ENCODE measurements at regions not wholly inside any gene's neighbourhood (a gene's known extent, or its start where the extent isn't known, plus 50 kb on each side); places are given as distances from the start of the nearest gene placed in this dataset.

DNA sequence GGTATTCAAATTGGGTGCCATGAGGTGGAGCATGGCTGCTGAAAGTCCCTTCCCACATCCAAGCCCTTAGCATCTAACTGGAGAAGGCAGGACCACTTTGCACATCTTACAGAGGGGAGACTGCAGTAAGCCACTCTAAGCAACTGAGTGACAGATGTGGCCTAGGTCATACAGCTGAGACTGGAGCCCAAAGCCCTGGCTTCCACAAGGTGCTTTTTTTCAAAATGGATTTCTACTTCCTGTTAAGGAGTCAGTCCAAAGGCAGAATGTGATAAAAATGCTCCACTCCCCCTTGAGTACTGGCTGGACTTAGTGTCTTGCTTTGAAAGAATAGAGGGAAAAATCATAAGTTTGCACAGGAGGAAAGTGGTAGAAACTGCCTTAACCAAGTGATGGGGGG lies 424.0 kb upstream of the SPRED2 start:
- Mint-ChIP-seq H3K4me1 (no peaks in the 10 kb centered on the region), H3K4me3 (no peak overlapping the region), H3K27ac (no peak overlapping the region), H3K36me3 (no peaks in the 10 kb centered on the region), H3K9me3 (peaks cover 4% of the 10 kb centered on the region)
- no peak for DNase-seq (ENCODE audit: low spot score in 2 of 2)
- ATAC-seq, result no peak

DNA sequence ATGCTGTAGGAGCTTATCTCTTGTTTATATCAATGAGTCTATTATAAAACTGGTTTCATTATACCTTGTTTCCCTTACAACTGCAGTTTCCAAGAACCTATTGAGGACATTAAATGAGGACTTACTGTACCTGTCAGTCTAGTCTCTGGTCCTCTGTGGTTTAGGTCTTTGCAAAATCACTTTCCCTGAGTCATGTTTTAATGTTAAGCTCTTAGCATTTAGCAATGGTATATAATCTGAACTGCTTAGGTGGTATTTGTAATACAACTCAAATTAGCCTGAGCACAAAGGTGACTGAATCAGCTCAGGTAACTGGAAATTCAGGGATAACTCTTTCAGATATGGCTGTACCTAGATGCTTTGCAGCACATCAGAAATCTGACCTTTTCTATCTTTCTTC lies 418.3 kb upstream of the SPRED2 start:
- Mint-ChIP-seq H3K4me1 (no peaks in the 10 kb centered on the region), H3K36me3 (no peaks in the 10 kb centered on the region), H3K27ac (no peak overlapping the region), H3K9me3 (peaks cover 3% of the 10 kb centered on the region), H3K4me3 (no peak overlapping the region)
- DNase-seq (ENCODE audit: low spot score in 2 of 2) (no peak), ATAC-seq (no peak)

DNA sequence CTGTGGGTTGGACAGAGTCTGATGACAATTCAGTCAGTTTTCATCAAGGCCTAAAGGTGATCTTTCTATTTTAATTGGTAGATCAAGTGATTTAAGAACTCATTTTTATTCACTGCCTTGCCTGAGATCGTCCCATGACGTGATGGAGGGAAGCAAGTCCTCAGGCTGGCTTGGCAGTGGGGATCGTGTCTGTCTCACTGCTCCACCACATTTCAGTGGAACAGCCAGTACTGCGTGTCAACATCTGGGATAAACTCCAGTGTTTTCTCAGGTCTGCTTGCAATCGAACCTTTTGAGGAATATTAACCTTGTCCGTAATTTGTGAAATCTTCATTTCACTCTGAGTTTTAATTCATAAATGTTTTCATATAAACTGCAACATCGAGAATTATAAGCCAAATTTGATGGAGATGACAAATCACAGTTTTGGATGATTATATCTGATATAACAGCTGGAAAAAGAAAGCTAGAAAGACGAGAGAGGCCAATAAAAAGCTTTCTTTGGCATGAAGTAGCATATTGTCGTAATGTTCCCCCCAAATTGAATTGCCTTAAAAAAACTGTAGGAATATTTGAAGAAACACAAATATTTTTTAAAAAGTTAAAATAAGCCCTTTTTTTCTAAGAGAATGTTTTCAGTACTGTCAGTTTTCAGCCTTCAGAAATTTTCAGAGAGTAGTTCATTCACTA lies 414.7 kb upstream of the SPRED2 start:
- peaks cover 3% of the 10 kb centered on the region for H3K9me3 Mint-ChIP-seq
- ATAC-seq, result no peak
- H3K4me3 Mint-ChIP-seq, result no peak overlapping the region
- no peaks in the 10 kb centered on the region for H3K36me3 Mint-ChIP-seq
- DNase-seq (ENCODE audit: low spot score in 2 of 2), result no peak
- H3K4me1 Mint-ChIP-seq, result no peaks in the 10 kb centered on the region
- H3K27ac Mint-ChIP-seq, result no peak overlapping the region

DNA sequence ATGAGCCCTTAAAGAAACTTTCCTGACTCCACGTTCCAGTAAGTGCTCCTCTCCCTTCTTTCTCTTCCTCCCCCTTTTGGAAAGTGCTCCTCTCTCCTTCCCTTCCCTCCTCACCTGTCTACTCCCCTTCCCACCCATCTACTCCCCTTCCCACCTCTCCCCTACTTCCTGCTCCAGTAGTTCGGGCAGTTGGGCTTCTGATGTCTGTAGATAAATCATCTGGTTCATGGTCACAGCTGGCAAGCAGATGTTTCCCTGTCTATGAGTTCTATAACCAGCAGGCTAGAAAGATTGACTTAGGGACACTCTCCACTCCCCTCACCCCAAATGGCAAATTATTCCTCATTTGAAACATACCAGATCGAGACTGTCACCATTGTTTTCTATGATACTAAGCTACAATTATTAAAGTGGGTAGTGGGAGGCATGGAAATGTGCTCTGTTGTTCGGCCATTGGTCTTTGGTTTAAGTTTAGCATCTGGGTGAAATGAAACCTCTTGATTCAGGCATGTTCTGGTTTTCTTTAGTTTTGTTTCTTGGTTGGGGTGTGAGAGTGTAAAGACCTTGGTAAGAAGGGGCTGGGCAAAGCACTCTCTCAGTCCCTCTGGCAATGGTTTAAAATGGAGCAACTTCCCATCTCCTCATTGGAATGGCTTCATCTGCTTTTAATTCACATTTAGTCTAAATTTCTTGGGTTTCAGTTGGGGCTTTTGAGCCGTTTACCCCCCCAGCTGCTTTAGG lies 413.2 kb upstream of the SPRED2 start:
- Mint-ChIP-seq H3K4me3 (no peak overlapping the region), H3K27ac (no peak overlapping the region), H3K36me3 (no peaks in the 10 kb centered on the region), H3K4me1 (no peaks in the 10 kb centered on the region), H3K9me3 (peaks cover 3% of the 10 kb centered on the region)
- DNase-seq (ENCODE audit: low spot score in 2 of 2) (no peak), ATAC-seq (no peak)

DNA sequence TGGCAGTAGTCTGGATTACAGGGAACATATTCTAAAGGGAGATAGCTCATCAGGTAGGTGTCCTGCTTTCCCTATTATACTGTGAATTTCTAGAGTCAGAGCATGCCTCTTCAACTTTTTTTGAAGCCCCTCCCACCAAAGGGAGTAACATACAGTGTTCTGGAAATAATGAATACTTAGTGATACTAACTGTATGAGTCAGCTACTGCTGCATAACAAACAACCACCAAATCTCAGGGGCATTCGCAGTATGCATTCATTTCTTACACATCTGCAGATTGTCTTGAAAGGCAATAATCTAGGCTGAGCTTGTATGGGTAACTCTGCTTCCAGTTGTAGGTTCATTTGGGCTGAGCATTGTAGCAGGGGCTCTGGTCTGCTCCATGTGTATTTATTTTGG lies 409.7 kb upstream of the SPRED2 start:
- no peak overlapping the region for H3K27ac Mint-ChIP-seq
- H3K36me3 Mint-ChIP-seq, result no peaks in the 10 kb centered on the region
- no peak for ATAC-seq
- H3K9me3 Mint-ChIP-seq, result no peaks in the 10 kb centered on the region
- no peak overlapping the region for H3K4me3 Mint-ChIP-seq
- H3K4me1 Mint-ChIP-seq, result no peaks in the 10 kb centered on the region
- DNase-seq (ENCODE audit: low spot score in 2 of 2), result no peak

DNA sequence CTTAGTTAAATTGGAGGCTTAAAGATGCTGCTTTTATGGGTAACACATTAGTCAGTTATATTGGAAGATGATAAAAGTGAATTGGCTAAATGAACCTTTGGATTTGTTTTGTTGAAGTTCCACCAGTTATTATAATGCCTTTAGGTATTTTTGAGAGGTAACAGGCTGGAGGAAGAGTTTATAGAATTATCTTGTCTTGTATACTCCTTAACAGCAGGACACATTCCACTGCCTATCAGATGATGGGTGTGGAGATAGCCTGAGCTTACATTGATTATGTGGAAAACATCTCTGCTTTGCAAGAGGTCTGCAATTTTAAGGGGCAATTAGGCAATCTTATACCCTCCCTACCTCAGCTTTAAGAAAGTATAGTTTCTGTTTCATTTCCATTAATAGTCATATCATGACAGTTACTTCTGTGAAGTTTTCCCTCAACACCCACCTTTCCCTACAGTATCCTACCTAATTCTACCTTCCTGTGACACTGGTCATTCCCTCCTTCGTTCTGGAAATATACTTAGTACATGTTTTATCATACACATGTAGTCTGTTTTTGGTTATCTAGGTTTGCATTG lies 403.7 kb upstream of the SPRED2 start:
- Mint-ChIP-seq H3K27ac (no peak overlapping the region), H3K9me3 (no peaks in the 10 kb centered on the region), H3K36me3 (no peaks in the 10 kb centered on the region), H3K4me3 (no peak overlapping the region), H3K4me1 (no peaks in the 10 kb centered on the region)
- no peak for ATAC-seq
- no peak for DNase-seq (ENCODE audit: low spot score in 2 of 2)

DNA sequence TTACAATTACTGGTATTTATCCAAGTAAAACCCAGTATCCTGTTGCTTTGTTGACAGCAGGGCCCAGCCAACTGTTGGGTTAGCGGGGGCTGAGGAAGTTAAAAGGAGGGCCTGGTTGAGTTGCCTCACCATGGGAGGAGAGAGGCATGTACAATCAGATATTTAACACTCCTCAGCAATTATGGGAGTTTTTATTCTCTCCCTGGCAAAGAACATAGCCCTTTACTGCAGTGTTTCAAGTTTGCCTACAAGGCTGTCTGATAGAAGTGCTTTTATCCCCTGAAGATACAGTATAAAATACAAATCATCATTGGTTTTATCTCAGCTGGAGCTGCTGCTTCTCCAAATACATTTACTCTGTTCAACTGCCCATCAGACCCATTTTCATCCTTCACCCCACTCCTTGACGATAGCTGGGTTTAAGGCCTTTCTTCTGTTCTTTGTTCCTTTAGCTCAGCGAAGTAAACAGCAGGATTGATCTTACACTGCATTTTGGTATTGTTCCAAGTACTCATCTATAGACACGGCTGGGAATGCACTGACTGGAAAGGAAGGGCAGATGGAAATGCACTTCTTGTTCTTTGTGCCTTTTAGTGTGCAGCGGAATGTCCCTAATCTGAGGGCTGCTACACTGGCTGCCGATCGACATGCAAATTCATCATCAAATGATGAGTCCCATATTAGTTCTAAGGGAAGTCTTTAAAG lies 402.5 kb upstream of the SPRED2 start:
- Mint-ChIP-seq H3K4me3 (no peak overlapping the region), H3K4me1 (no peaks in the 10 kb centered on the region), H3K27ac (no peak overlapping the region), H3K36me3 (no peaks in the 10 kb centered on the region), H3K9me3 (no peaks in the 10 kb centered on the region)
- ATAC-seq (no peak), DNase-seq (ENCODE audit: low spot score in 2 of 2) (no peak)

DNA sequence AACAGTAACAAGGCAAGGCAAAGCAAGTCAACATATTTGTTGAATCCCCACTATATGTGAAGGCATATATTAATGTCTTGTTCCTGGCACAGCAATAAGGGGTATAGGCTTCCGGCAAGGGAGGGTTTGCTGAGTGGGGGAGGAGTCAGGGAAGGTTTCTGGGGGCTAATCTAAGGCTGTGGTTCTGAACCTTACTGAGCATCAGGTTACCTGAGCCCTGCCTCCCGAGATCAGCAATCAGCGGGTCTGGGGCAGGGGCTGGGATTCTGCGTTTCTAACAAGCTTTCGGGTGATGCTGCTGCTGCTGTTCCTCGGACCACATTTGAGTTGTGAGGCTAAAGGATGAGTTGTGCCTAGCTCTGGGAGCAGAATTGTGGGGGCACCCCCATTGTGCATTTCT lies 401.7 kb upstream of the SPRED2 start:
- no peak for DNase-seq (ENCODE audit: low spot score in 2 of 2)
- H3K27ac Mint-ChIP-seq, result no peak overlapping the region
- no peaks in the 10 kb centered on the region for H3K4me1 Mint-ChIP-seq
- H3K4me3 Mint-ChIP-seq, result no peak overlapping the region
- ATAC-seq, result no peak
- no peaks in the 10 kb centered on the region for H3K9me3 Mint-ChIP-seq
- H3K36me3 Mint-ChIP-seq, result no peaks in the 10 kb centered on the region

DNA sequence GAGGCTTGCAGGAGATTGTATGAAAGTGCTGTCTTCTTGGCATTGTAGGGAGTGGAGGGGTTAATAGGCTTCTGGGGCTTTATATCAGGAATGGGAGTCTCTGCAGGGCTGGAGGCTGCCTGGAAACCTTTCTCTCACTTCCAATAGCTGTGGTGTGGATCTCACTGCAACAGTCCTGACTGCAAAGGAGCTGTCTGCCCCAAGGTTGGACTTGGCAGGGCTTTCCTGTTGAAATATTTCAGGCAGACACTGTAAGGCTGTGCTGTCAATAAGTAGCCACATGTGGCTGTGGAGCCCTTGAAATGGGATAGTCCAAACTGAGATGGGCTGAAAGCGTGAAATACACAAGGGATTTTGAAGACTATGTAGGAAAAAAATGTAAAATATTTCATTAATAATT lies 399.1 kb upstream of the SPRED2 start:
- no peak for ATAC-seq
- Mint-ChIP-seq H3K4me3 (no peak overlapping the region), H3K27ac (no peak overlapping the region), H3K36me3 (no peaks in the 10 kb centered on the region), H3K9me3 (peaks cover 3% of the 10 kb centered on the region), H3K4me1 (no peaks in the 10 kb centered on the region)
- no peak for DNase-seq (ENCODE audit: low spot score in 2 of 2)

DNA sequence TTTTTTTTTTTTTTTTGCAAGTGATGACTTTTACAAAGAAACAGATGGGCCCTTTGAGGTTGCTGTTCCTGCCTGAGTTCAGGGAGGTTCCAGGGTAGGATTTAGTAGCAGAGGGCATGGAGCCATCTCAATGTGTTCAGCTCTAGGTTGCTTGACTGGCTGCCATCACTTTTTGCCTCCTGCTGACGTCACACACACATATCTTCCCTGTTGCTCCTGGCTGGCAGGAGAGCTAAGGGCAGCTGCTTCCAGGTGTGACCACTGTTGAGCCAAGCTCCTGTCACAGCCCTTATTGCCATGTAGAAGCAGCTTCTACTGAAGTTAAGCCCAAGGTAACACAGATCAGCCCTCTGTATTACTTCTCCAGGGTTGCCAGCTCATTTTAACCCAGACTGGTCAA lies 394.2 kb upstream of the SPRED2 start:
- DNase-seq (ENCODE audit: low spot score in 2 of 2) (no peak), ATAC-seq (no peak)
- Mint-ChIP-seq H3K36me3 (no peaks in the 10 kb centered on the region), H3K27ac (no peak overlapping the region), H3K4me3 (no peak overlapping the region), H3K9me3 (peaks cover 3% of the 10 kb centered on the region), H3K4me1 (no peaks in the 10 kb centered on the region)

DNA sequence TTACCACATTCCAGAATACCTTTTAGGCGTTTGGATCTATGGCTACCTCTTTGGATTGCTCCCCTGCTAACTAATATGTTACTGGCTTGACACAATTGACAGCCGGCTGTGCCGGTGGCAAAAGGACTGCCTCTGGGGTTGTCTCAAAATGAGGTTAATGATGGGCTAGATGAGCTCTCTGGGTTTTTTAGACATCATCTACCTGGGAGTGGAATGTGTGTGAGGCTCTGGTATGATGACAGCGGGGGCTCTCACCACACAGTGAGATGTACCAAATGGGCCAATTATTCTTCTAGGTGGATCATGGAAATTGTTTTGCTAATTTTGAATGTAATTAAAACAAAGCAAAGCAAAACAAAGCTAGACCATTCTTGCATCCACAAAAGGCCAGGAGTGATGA lies 391.1 kb upstream of the SPRED2 start:
- ATAC-seq (no peak), DNase-seq (ENCODE audit: low spot score in 2 of 2) (no peak)
- H3K4me1 Mint-ChIP-seq, result no peaks in the 10 kb centered on the region
- H3K36me3 Mint-ChIP-seq, result no peaks in the 10 kb centered on the region
- peaks cover 3% of the 10 kb centered on the region for H3K9me3 Mint-ChIP-seq
- H3K4me3 Mint-ChIP-seq, result no peak overlapping the region
- no peak overlapping the region for H3K27ac Mint-ChIP-seq

DNA sequence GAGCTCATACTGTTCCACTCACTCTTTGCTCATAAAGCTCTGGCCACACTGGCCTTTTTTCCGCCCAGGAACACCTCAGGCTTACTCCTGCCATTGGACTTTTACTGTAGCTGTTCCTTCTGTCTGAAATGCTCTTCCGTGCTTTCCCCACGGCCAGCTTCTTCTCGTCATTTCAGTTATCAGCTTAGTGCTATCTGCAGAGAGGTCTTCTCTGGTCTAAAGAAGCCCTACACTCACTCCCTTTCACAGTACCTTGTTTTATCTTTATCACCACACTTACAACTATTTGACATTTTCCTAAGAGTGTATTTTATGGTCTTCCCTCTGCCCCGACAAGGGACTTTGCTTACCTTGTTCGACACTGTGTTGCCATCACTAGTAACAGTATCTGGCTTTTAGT lies 388.1 kb upstream of the SPRED2 start:
- no peaks in the 10 kb centered on the region for H3K4me1 Mint-ChIP-seq
- H3K4me3 Mint-ChIP-seq, result no peak overlapping the region
- DNase-seq (ENCODE audit: low spot score in 2 of 2) (no peak), ATAC-seq (no peak)
- no peak overlapping the region for H3K27ac Mint-ChIP-seq
- no peaks in the 10 kb centered on the region for H3K9me3 Mint-ChIP-seq
- H3K36me3 Mint-ChIP-seq, result no peaks in the 10 kb centered on the region

DNA sequence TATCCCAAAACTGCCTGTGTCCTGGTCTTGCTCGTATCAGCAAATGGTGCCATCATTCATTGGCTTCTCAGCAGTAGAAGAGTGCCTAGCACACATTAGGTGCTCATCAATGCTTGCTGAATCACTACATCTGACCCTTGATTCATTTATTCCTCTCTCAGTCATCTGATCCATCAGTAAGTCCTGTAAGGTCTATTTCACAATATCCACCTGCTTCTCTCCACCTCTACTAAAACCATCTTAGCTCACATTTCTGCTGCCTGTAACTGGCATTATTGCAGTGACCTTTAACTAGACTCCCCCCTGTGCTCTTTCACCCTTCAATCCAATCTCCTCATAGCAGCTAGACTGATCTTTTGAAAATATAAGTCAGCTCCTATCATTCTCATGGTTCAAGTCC lies 387.6 kb upstream of the SPRED2 start:
- no peaks in the 10 kb centered on the region for H3K9me3 Mint-ChIP-seq
- H3K27ac Mint-ChIP-seq, result no peak overlapping the region
- no peaks in the 10 kb centered on the region for H3K4me1 Mint-ChIP-seq
- H3K36me3 Mint-ChIP-seq, result no peaks in the 10 kb centered on the region
- DNase-seq (ENCODE audit: low spot score in 2 of 2) (no peak), ATAC-seq (no peak)
- H3K4me3 Mint-ChIP-seq, result no peak overlapping the region

DNA sequence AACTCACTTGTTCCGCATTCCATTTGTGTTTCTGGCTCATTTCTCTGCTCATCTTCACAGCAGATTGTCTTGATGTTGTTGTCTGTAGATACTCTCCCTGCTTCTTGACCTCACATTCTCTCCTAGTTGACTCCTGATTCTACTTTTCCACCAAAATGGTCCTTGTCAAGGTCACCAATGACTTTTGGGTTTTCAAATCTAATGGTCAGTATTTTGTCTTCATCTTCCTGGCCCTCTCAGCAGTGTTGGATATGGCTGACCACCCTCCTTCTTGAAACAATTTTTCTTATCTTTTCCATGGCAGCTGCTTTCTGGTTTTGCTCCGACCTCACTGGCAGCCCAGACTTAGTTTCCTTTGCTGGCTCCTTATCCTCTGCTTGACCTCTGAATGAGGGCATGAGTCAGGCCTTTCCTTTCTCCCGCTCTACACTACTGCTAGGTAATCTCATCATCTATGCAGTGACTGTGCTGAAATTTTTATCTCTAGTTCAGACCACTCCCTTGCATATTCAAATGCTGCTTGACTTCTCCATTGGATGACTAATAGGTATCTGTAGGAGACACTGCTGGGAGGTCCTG lies 386.6 kb upstream of the SPRED2 start:
- H3K4me3 Mint-ChIP-seq, result no peak overlapping the region
- H3K27ac Mint-ChIP-seq, result no peak overlapping the region
- no peak for ATAC-seq
- DNase-seq (ENCODE audit: low spot score in 2 of 2), result no peak
- H3K9me3 Mint-ChIP-seq, result peaks cover 6% of the 10 kb centered on the region
- no peaks in the 10 kb centered on the region for H3K4me1 Mint-ChIP-seq
- no peaks in the 10 kb centered on the region for H3K36me3 Mint-ChIP-seq

DNA sequence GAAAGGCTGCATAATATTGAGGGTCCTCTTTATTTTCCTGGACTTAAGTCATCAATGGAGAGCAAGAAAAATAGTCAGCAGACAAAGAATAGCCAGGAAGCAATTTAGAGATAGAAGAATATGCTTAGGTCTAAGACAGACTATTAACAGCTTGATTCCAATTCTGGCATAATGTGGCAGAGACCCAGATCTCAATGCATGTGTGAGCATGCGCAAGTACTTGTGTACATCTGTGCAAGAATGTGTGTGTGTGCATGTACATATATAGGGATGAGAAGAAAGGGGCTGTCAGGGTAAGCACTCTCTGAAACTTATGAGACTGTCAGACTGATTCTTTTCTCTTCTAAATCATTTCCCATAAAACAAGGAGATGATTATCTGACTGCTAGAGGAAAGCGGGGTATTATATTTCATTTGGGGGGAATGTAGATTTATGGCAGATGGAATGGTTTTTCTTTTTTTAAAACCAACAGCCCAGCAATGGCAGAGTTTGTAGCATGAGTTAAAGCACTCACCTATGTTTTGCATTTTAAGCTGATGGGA lies 381.3 kb upstream of the SPRED2 start:
- H3K27ac Mint-ChIP-seq, result no peak overlapping the region
- ATAC-seq, result no peak
- no peak for DNase-seq (ENCODE audit: low spot score in 2 of 2)

More for the DNA sequence above, 381.3 kb upstream of the SPRED2 start:
- H3K36me3 Mint-ChIP-seq, result no peaks in the 10 kb centered on the region
- peaks cover 8% of the 10 kb centered on the region for H3K9me3 Mint-ChIP-seq
- H3K4me1 Mint-ChIP-seq, result no peaks in the 10 kb centered on the region
- no peak overlapping the region for H3K4me3 Mint-ChIP-seq

All from stimulated activated effector memory CD8-positive, alpha-beta T cell treated with anti-CD3 and anti-CD28 coated beads, Interleukin-12 subunit alpha, Interleukin-12 subunit beta, amount 100 ng/mL, for 72 hours (primary cell).